IgD-negative memory B cell (primary cell): ENCODE measurements at regions not wholly inside any gene's neighbourhood (a gene's known extent, or its start where the extent isn't known, plus 50 kb on each side); places are given as distances from the start of the nearest gene placed in this dataset.
"Not testable (repeated sequence)": the region's sequence is repeated elsewhere in the genome, so short reads cannot be mapped to it uniquely, and the experiment has no call there.

Source experiments
- H3K27ac Mint-ChIP-seq, 3 donors: one replicate each; pipeline ENCODE4 v1.8.0; 2020 to 2022; ENCODE audit warnings: mild to moderate bottlenecking in 3 of 3, mixed read lengths in 3 of 3, moderate library complexity in 1 of 3
- H3K27me3 Mint-ChIP-seq: one replicate; pipeline ENCODE4 v1.8.0; 2021; ENCODE audit warnings: mixed read lengths
- H3K36me3 Mint-ChIP-seq: one replicate; pipeline ENCODE4 v1.8.0; 2020; ENCODE audit warnings: mild to moderate bottlenecking, mixed read lengths
- H3K4me1 Mint-ChIP-seq, 3 donors: one replicate each; pipeline ENCODE4 v1.8.0; 2020 to 2022; ENCODE audit warnings: mixed read lengths in 3 of 3, mild to moderate bottlenecking in 1 of 3
- H3K4me3 Mint-ChIP-seq, 4 donors: one replicate each; pipeline ENCODE4 v1.8.0; 2020 to 2022; ENCODE audit warnings: mild to moderate bottlenecking in 4 of 4, mixed read lengths in 4 of 4, moderate library complexity in 3 of 4
- H3K9me3 Mint-ChIP-seq, 3 donors: one replicate each; pipeline ENCODE4 v1.8.0; 2020 to 2021; ENCODE audit warnings: mixed read lengths in 3 of 3, mild to moderate bottlenecking in 1 of 3

DNA sequence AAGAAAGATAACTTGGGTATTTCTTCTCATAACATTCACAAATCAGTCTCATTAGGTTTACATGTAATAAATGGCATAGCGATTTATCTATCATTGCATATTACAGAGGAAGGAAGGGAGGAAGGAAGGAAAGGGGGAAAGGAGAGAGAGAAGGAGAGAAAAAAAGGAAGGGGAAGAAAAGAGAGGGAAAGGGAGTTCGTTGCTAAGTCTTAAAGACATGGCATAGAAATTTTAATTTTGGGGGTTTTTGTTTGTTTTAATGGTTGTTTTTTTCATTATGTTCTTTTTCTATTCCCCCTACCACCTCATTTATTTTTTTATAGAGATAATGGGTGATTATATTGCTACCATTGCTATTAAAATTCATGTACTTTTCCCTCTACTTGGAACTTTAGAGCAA is 604.3 kb downstream of the IPMK start:
- H3K27ac Mint-ChIP-seq = no peak overlapping the region
- H3K4me1 Mint-ChIP-seq = no peaks in the 10 kb centered on the region
- H3K4me3 Mint-ChIP-seq = no peak overlapping the region
- no peaks in the 10 kb centered on the region for H3K9me3 Mint-ChIP-seq
- H3K27me3 Mint-ChIP-seq = peaks cover 2% of the 10 kb centered on the region
- no peaks in the 10 kb centered on the region for H3K36me3 Mint-ChIP-seq

- no peaks in the 10 kb centered on the region for H3K4me1 Mint-ChIP-seq
- peaks cover 2% of the 10 kb centered on the region for H3K27me3 Mint-ChIP-seq
- H3K9me3 Mint-ChIP-seq = no peaks in the 10 kb centered on the region
- H3K36me3 Mint-ChIP-seq = no peaks in the 10 kb centered on the region
- no peak overlapping the region for H3K4me3 Mint-ChIP-seq
- H3K27ac Mint-ChIP-seq = no peak overlapping the region
These were observed 606.5 kb downstream of the IPMK start for GRCh38 chr10:57661206-57661605.

DNA sequence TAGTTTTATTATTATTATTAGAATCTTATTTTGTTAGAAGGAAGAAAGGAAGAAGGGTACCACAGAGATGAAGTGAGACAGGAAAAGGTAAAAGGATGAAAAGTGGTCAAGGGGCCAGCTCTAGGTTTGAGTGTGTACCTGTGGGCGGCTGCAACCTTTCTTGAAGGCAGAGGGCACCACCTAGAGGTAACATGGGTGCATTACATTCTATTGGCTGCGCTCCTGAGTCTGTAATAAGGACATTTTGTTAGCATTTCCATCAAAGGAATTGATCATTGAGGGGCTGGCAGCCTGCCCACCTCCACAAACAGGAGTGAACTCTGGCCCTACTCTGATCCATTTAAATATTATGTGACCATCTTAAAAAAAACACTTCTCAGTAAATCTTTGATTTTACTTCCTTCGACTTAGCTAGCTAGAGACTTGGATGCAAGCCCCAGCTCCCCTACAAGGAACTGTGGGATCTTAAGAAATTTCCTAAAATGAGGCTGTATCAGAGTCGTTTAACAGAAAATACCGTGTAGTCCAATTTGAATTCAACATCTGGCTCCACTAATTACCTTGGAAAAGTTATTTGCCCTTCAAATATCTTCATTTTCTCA is 610.4 kb downstream of the IPMK start:
- Mint-ChIP-seq H3K4me3 (no peak overlapping the region), H3K4me1 (no peaks in the 10 kb centered on the region), H3K27ac (no peak overlapping the region), H3K27me3 (peaks cover 2% of the 10 kb centered on the region), H3K9me3 (no peaks in the 10 kb centered on the region), H3K36me3 (no peaks in the 10 kb centered on the region)

DNA sequence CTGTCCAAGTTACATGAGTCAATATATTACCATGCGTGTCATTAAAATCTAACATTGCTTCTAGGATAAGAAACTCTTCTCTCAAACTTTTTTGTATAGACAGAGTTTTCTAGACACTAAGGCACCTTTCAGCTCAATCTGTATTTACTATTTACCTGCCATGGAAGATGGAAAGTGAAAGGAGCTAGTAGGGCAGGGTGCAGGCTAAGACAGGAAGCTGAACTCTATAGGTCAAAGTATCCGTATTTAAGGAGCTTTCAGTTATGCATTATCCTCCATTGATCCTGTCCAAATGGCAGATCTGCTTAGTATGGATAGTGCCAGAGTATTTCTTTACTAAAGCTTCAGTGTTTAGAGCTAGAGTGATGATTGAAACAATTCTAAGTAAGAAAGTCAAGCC is 612.8 kb downstream of the IPMK start:
- no peaks in the 10 kb centered on the region for H3K9me3 Mint-ChIP-seq
- no peak overlapping the region for H3K27ac Mint-ChIP-seq
- no peak overlapping the region for H3K4me3 Mint-ChIP-seq
- no peaks in the 10 kb centered on the region for H3K36me3 Mint-ChIP-seq
- no peaks in the 10 kb centered on the region for H3K4me1 Mint-ChIP-seq
- H3K27me3 Mint-ChIP-seq = no peaks in the 10 kb centered on the region

- H3K36me3 Mint-ChIP-seq, H3K9me3 Mint-ChIP-seq: not testable (repeated sequence)
These were observed 622.6 kb downstream of the IPMK start for GRCh38 chr10:57645108-57645507.

GRCh38 chr10:57638411-57638810 is 629.3 kb downstream of the IPMK start:
- Mint-ChIP-seq H3K27ac (no peak overlapping the region), H3K4me3 (no peak overlapping the region), H3K36me3 (no peaks in the 10 kb centered on the region), H3K27me3 (peaks cover 2% of the 10 kb centered on the region), H3K4me1 (no peaks in the 10 kb centered on the region), H3K9me3 (no peaks in the 10 kb centered on the region)

More at GRCh38 chr10:57645108-57645507, 622.6 kb downstream of the IPMK start:
- not testable (repeated sequence) for H3K4me3 Mint-ChIP-seq, H3K4me1 Mint-ChIP-seq, H3K27ac Mint-ChIP-seq, H3K27me3 Mint-ChIP-seq

- no peaks in the 10 kb centered on the region for H3K36me3 Mint-ChIP-seq
- no peak overlapping the region for H3K27ac Mint-ChIP-seq
- no peak overlapping the region for H3K4me3 Mint-ChIP-seq
- H3K4me1 Mint-ChIP-seq = no peaks in the 10 kb centered on the region
- H3K27me3 Mint-ChIP-seq = no peaks in the 10 kb centered on the region
- H3K9me3 Mint-ChIP-seq = no peaks in the 10 kb centered on the region
These were observed 639.0 kb downstream of the IPMK start for GRCh38 chr10:57628592-57629284.

DNA sequence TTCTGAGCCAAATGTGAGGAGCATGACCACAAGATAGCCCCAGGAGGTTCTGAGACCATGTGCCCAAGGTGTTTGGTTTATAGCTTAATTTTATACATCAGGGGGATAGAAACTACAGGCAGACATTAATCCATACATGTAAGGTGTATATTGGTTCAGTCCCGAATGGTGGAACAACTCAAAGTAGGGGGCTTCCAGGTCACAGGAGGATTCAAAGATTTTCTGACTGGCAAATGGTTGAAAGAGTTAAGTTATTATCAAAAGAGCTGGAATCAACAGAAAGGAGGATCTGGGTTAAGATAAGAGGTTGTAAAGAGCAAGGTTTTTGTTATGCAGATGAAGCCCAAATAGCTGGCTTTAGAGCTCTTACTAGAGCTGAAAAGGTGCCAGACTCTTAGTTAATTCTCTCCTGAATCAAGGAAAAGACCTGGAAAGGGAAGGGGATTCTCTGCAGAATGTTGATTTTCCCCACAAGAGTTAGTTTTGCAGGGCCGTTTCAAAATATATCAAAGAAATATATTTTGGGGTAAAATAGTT is 640.0 kb downstream of the IPMK start:
- Mint-ChIP-seq H3K27me3 (no peaks in the 10 kb centered on the region), H3K36me3 (no peaks in the 10 kb centered on the region), H3K9me3 (no peaks in the 10 kb centered on the region), H3K4me1 (no peaks in the 10 kb centered on the region), H3K4me3 (no peak overlapping the region), H3K27ac (no peak overlapping the region)

GRCh38 chr10:57624856-57625592 is 642.7 kb downstream of the IPMK start:
- no peak overlapping the region for H3K27ac Mint-ChIP-seq

DNA sequence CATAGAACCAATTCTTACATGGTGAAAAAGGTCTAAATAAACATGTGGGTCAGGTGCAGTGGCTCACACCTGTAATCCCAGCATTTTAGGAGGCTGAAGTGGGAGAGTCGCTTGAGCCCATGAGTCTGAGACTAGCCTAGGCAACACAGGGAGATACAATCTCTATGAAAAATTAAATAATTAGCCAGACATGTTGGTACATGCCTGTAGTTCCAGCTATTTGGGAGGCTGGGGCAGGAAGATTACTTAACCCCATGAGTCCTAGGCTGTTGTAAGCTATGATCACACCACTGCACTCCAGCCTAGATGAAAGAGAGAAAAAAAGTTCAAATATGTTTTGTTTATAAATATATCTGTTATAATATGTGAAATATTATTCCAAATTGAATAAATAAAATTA is 643.6 kb downstream of the IPMK start:
- H3K9me3 Mint-ChIP-seq = peaks cover 0 to 4% (median 0%) of the 10 kb centered on the region in 3 donors
- H3K36me3 Mint-ChIP-seq = no peaks in the 10 kb centered on the region
- no peaks in the 10 kb centered on the region for H3K4me1 Mint-ChIP-seq
- no peak overlapping the region for H3K4me3 Mint-ChIP-seq
- no peaks in the 10 kb centered on the region for H3K27me3 Mint-ChIP-seq
- H3K27ac Mint-ChIP-seq = no peak overlapping the region

More at GRCh38 chr10:57624856-57625592, 642.7 kb downstream of the IPMK start:
- Mint-ChIP-seq H3K4me1 (no peaks in the 10 kb centered on the region), H3K4me3 (no peak overlapping the region), H3K27me3 (no peaks in the 10 kb centered on the region), H3K9me3 (peaks cover 0 to 4% (median 0%) of the 10 kb centered on the region in 3 donors), H3K36me3 (no peaks in the 10 kb centered on the region)

DNA sequence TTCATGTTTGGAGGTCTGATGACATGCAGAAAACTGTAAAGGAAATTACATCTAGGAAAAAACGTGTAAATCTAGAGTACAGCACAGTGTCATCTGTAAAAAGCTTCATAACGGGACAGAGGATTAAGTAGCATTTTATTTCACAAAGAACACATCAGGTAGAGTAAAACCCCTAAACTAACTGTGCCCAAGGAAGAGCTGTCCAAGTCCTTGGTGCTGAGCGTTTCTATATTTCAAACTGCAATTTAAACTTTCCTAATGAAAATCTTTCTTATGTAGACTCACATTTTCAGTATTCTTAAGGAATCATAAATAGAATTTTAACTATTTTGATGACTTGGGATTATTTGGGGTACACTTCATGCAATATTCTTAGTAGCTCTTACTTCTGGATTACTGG is 646.2 kb downstream of the IPMK start:
- Mint-ChIP-seq H3K27me3 (no peaks in the 10 kb centered on the region), H3K27ac (no peak overlapping the region), H3K4me1 (no peaks in the 10 kb centered on the region), H3K9me3 (peaks cover 0 to 4% (median 0%) of the 10 kb centered on the region in 3 donors), H3K4me3 (no peak overlapping the region), H3K36me3 (no peaks in the 10 kb centered on the region)

DNA sequence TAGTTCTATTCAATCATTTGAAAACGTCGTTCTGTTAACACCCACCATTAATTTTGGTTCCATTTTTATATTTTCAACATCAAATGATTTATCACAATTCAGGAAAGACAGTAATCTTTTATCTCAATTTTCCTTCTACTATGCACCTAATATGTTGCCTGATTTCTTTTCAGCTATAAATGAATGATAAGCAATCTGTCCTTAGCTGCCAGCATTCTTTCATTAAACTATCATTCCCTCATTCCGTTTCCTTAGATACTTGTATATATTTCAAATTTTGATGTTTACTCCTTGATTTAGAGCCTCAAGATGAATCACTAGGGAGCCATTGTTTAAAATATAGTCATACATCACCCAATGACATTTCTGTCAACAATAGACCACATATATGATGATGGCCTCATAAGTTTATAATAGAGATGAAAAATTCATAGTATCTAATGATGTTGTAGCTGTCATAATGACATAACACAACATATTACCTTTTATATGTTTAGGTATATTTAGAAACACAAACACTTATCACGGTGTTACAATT is 661.7 kb downstream of the IPMK start:
- H3K27me3 Mint-ChIP-seq = no peaks in the 10 kb centered on the region

GRCh38 chr10:57599440-57599839 is 668.3 kb downstream of the IPMK start:
- peaks cover 0 to 2% (median 2%) of the 10 kb centered on the region in 3 donors for H3K9me3 Mint-ChIP-seq
- no peaks in the 10 kb centered on the region for H3K27me3 Mint-ChIP-seq
- H3K27ac Mint-ChIP-seq = no peak overlapping the region
- H3K36me3 Mint-ChIP-seq = no peaks in the 10 kb centered on the region
- H3K4me3 Mint-ChIP-seq = no peak overlapping the region
- H3K4me1 Mint-ChIP-seq = no peaks in the 10 kb centered on the region

More for the DNA sequence above, 661.7 kb downstream of the IPMK start:
- no peak overlapping the region for H3K4me3 Mint-ChIP-seq
- H3K9me3 Mint-ChIP-seq = peaks cover 0 to 2% (median 0%) of the 10 kb centered on the region in 3 donors
- H3K27ac Mint-ChIP-seq = no peak overlapping the region
- no peaks in the 10 kb centered on the region for H3K36me3 Mint-ChIP-seq
- H3K4me1 Mint-ChIP-seq = no peaks in the 10 kb centered on the region

DNA sequence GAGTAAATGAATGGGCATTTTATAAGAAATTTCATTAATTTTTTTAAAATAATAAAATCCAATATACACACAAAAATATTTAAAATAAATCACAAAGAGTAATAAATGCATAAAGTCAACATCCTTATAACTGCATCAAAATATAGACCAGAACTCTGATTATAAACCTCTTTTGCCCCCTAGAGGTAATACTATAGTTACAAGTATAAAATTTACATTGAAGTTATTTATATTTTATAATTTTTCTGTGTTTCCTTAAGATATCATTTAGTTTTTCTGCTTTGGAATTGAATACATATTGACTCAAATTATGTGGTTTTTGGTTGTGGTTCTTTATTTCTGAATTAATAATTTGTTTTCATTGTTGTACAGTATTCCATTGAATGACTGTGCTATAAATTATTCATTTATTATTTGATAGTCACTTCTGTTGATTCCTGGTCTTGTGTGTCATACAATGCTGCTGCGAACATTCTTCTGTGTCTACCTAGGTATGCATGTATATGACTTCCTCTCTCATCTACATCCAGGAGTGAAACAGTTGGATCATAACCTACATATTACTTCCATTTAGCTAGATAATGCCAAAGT is 673.6 kb downstream of the IPMK start:
- no peaks in the 10 kb centered on the region for H3K4me1 Mint-ChIP-seq
- peaks cover 0 to 2% (median 0%) of the 10 kb centered on the region in 3 donors for H3K9me3 Mint-ChIP-seq
- no peak overlapping the region for H3K4me3 Mint-ChIP-seq
- H3K27me3 Mint-ChIP-seq = no peaks in the 10 kb centered on the region
- H3K36me3 Mint-ChIP-seq = no peaks in the 10 kb centered on the region
- H3K27ac Mint-ChIP-seq = no peak overlapping the region

- no peak overlapping the region for H3K4me3 Mint-ChIP-seq
- H3K9me3 Mint-ChIP-seq = peaks cover 0 to 2% (median 0%) of the 10 kb centered on the region in 3 donors
- H3K4me1 Mint-ChIP-seq = no peaks in the 10 kb centered on the region
- no peaks in the 10 kb centered on the region for H3K36me3 Mint-ChIP-seq
- H3K27ac Mint-ChIP-seq = no peak overlapping the region
- no peaks in the 10 kb centered on the region for H3K27me3 Mint-ChIP-seq
These were observed 687.8 kb downstream of the IPMK start for GRCh38 chr10:57579926-57580325.
